Erythroblast (primary cell): ENCODE measurements at regions not wholly inside any gene's neighbourhood (a gene's known extent, or its start where the extent isn't known, plus 50 kb on each side); places are given as distances from the start of the nearest gene placed in this dataset.

ENCODE experiments used
- GATA1 ChIP-seq: IDR thresholded peaks from 2 replicates; pipeline ENCODE4 v1.6.1; 2011; ENCODE audit warnings: low read depth, mild to moderate bottlenecking, control low read depth, low read length, moderate library complexity
- POLR2A ChIP-seq: IDR thresholded peaks from 2 replicates; pipeline ENCODE4 v1.6.1; 2011; ENCODE audit warnings: mild to moderate bottlenecking, low read length

DNA sequence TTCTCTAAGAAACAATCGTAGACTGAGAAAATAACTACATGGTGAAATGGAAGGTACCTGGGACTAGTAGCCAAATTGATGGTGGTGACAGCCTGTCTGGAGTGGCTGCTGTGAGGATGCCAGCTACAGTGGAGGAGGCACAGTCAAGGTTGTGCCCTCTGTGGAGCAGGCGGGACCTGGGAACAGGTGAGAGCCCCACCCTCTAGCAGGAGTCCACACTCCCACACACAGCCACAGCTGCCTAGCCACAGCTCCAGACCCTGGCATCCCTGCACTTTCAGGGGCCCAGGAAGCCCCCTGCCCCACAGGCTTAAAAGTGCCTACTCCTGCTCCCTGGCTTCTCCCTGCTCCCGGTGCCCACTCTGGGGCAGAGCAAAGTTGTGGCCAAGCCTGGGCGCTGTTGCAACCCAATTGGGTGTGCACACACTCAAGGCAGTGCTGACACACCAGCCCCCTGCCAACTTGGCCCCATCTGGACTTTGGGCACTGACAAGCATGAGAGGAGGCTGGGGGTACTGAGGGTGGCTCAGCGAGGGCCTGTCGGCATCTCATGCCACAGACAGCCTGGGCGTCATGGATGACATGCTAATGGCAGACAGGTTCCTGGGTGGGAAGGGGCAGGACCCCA, 548.7 kb downstream of the TBC1D32 start:
- TF ChIP-seq POLR2A = no peak
- no peak for TF ChIP-seq GATA1
